Fibroblast of skin of left biceps (primary cell): ENCODE measurements at regions not wholly inside any gene's neighbourhood (a gene's known extent, or its start where the extent isn't known, plus 50 kb on each side); places are given as distances from the start of the nearest gene placed in this dataset.
"Not testable (repeated sequence)": the region's sequence is repeated elsewhere in the genome, so short reads cannot be mapped to it uniquely, and the experiment has no call there.

Source experiments
- DNase-seq, 2 experiments: peaks; one replicate each; pipeline ENCODE4 v3.0.0-alpha.2; 2013; ENCODE audit warnings: low read depth in 2 of 2

DNA sequence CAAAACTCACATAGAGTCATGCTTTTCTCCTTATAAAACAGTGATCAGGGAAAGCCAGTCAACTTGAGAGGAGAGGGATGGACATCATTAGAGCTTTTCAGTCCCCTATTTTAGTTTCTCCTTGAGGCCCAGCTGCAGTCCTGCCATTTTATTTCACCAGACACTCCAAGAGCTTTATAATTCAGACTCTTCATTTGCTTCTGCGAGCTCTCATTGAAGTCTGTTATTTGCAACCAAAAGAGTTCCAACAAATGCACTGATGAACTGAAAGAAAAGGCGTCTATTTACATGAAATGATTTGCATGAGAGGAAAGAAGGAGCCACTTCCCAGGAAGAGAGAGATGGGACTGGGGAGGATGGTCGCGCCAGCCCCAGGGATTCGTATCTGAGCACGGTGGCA is 86.8 kb downstream of the NDUFA12 start:
- no peak for DNase-seq

DNA sequence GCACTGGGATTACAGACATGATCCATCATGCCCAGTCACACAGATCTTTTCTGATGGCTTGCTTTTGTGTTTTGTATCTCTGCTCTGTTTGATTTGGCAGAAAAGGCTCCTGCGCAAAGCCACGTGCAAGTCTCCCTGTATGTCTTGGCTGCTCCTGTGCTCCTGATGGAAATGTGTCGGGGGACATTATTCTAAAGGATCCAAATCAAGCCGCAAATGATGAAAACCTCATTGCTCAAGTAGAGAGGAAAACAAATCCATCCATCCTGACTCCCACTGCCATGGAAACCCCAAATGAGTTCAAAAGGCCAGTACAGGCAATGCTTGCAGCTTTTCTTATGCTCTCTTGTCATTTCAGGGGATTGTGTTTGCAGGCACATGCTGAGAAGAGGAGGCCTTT is 93.8 kb downstream of the NDUFA12 start:
- no peak for DNase-seq

DNA sequence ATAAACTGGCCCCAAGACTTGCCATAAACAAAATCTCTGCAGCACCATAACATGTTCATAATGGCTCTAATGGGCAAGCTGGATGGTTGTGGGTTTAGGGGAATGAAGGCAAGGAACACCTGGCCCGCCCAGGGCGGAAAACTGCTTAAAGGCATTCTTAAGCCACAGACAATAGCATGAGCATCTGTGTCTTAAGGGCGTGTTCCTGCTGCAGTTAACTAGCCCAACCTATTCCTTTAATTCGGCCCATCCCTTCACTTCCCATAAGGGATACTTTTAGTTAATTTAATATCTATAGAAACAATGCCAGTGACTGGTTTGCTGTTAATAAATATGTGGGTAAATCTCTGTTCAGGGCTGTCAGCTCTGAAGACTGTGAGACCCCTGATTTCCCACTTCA is 97.7 kb downstream of the NDUFA12 start:
- not testable (repeated sequence) for DNase-seq

DNA sequence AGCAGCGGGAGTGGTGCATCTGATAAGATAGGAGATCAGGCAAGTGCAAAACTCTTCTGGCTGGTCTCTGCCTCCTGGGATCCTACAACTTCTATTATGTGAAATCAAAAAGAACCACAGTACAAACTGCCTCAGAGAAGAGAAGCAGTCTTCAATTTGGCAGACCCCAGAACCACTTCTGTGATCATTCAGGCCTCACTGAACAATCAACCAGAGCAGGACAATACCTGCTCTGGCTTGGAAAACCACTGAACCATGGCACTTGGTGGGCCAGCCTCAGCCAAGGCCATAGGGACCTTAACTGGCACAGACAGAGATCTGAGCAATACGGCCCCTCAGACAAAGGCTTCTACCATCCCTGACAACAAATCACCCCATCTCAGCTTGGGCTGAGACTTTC is 103.0 kb downstream of the NDUFA12 start:
- no peak for DNase-seq

DNA sequence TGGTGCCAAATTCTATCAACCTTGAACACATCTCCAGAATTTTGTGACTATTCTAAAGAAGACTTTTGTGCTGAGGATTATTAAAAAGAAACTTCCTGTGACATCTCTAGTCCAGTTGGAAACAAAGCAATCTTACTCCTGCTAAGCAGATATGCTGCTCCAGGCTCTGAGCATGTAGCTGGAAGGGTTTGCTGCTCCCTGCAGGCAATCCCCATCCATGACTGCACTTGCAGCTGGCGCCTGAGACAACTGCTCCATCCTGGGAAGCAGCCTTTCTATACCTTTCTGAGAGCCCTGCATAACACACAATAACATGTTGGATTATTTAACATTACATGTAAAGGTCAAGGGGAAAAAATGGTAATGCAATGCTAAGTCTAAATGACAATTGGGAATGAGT is 105.1 kb downstream of the NDUFA12 start:
- DNase-seq = no peak

DNA sequence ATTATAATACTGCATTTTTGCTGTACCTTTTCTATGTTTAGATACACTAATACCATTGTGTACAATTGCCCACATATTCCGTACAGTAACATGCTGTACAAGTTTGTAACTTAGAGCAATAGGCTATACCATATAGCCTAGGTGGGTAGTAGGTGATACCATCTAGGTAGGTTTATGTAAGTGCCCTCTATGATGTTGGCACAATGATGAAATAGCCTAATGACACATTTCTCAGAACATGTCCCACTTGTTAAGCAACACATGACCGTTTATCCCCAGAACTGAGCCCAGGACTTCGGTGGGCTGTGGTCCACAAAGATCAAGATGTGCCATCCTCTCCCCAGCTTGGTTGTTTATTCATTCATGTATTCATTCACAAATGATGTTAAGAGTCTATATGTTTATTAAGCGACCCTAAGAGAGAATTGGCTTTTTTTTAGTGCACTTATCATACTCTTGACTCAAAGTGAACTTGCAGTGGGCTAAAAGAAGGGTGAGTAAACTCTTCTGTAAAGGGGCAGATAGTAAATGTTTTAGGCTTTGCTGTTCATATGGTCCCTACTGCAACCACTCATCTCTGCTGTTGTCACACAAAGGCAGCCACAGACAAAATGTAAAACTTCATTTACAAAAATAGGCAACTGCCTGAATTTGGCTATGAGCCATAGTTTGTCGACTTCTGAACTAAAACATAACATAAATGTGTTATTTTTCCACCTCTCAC is 110.8 kb downstream of the NDUFA12 start:
- DNase-seq = no peak

DNA sequence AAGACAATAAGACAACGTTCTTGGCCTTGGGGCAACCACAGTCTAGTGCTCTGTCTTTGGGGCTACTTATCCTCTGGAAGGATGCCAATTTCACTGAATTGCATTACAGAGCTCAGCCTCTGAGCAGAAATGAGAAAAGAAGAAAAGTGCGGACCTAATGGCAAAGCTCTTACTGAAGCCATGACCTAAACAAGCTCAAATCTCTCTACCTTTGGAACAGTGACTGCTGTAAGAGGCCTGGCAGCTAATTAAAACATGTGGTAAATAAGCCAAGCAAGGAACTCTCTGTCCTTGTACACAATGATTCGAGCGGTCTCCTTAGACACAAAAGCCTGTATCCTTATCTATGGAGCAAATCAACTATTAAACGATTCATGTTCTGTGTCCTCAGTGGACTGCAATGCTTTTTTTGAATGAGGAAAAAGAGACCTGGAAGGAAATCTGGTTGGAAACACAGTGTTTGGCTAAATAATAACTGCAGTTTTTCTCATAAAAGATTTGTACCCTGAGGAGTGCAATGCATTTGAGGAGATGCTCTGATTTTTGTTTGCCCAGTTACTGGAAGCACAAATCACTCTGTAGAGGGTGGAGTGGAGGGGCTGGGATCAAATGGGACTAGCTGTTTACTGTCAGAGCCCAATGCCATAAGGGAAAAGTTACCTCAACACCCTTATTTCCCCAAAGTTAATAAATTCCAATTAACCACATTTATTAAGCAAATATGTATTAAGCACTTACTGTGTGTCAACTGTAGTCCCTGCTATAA is 113.9 kb downstream of the NDUFA12 start:
- DNase-seq = no peak

DNA sequence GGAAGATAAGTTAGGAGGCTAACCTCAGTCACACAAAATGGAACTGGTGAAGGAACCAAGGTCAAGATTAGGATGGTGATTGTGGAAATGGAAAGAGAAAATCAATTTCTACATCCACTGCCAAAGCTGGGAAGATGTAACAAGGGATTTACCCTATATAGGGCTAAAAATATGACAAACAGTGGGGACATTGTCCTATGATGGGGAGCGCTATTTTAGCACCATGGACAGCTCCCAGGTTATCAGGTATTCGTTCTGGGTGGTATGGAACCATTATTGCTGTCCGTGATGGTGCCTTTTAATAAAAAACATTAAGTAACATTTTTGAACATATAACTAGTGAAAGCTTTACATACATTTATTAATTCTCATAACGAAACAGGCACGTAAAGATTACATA is 124.0 kb downstream of the NDUFA12 start:
- DNase-seq = no peak

DNA sequence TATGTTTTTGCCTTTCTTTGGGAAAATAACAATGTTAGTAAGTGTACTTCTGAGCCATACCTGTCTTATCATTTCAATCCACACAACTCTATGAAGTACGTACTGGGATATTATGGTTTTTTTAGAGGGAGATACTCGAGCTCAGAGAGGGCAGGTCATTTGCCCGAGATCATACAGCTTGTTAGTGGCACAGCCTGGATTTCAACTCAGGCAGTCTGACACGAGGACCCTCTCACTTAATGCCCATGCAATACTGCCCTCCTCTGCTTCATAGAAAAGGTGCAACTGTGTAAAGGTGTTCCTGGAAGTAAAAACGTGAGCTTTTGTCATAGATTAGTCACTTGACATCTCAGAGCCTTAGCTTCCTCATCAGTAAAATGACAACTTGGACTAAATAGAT is 128.0 kb downstream of the NDUFA12 start:
- no peak for DNase-seq

DNA sequence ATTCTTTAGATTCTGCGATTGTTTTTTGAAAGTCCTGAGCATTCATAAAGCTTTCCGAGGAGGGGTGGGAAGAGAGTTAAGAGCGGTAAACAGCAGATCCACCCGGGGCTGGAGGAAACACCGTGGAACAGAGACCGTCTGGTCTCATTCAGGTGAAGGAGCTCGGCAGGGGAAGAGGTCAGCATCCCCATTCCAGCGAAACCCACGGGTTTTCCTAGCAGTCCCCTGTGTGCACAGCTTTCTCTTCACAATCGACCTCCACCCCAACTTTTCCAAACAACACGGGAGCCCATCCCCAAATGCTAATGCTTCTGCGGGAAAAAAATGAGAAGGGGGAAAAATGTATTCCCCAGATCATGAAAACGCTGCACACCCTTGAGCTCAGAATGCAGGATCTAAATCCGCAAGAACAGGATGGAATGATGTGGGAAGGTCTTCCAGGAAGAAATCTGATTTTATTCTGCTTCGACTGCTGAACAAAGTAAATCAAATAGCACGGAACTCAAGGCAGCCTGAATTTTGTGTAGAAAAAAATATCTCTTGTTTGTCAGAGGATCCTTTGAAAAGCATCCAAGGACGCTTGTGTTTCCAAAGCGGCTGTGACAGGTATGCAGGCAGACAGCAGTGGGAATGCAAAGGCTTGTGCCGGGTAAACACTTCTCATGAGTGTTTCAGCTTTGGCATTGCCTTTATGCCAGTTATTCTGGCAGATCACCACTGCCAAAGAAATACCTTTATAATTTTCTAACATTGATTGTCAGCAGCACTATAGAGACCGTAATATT is 128.8 kb downstream of the NDUFA12 start:
- DNase-seq = no peak

DNA sequence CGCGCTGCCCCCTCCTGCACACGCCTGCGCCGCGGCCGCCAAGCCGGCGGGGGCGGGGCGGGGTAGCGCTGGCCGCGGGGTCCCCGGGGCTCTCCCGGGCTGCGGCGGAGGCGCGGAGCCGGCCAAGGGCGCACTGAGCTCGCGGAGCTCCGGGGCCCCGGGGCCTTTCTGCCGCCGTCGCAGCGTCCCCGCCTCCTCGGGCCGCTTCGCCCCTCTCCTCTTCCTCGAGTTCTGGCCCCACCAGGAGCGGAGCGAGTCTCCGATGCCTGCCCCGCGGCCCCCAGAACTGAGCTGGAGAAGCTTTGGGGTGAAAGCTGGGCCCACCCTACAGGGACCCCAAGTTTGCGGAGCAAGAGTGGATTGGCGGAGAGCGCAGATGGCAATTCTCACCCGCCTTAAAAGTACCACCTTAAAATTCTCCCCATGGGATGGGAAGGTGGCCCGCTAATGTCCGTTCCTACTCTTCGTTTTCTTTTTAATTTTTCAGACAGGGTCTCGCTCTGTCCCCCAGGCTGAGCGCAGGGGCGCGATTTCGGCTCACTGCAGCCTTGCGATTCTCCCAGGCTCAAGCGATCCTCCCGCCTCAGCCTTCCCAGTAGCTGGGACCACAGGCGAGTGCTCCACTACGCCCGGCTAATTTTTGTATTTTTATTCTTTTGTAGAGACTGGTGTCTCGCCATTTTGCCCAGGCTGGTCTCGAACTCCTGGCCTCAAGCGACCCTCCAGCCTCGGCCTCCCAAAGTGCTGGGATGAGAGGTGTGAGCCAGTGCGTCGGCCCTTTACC is 129.6 kb downstream of the NDUFA12 start:
- DNase-seq = no peak

DNA sequence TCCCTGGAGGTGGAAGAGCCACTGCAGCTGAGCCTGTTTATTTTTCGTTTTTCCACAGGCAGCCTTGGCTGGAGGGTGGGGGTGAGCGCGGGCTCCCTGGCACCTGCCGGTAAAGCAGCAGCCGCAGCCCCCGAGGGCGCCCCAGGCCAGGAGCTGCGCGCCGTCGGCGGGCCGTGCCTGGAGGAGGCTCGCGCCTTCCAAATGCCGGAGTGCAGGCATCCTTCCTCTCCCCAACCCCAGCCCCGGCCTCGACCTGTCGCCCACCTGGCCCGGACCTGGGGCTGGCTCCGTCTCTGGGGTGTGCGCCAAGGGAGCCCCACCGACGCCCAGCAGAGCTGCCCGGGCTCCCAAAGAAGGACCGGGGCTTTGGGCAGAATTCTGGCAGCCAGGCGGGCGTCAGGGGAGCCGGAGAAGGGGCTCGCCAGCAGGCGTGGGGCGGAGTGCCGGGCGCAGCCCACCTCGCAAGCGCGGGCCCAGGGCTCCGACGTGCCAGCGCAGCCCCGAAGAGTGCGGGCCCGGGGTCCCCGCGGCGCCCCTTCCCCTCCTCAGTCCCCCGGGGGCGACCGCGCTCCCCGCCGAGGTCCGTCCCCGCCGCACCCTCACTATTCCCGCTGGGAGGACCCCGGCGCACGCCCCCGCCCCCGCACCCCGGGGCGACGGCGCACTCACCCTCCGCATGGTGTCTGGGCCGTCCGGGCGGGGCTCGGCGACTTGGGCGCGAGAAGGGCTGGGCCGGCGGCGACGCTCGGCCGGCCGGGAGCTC is 130.3 kb downstream of the NDUFA12 start:
- no peak for DNase-seq

DNA sequence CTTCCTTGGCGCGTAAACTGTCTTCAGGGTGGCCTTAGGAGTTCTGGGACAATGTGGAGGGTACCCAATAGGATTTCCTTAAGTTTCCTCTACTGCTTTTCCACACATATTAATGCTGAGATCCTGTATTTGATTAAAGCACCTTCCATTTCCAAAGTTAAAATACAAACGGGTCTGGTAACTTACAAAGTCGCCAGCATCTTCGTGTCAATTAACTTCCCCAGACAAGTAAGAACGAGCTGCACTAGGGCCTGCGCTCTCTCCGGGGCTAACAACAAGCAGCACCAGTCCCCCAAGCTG is 130.9 kb downstream of the NDUFA12 start:
- DNase-seq = no peak

DNA sequence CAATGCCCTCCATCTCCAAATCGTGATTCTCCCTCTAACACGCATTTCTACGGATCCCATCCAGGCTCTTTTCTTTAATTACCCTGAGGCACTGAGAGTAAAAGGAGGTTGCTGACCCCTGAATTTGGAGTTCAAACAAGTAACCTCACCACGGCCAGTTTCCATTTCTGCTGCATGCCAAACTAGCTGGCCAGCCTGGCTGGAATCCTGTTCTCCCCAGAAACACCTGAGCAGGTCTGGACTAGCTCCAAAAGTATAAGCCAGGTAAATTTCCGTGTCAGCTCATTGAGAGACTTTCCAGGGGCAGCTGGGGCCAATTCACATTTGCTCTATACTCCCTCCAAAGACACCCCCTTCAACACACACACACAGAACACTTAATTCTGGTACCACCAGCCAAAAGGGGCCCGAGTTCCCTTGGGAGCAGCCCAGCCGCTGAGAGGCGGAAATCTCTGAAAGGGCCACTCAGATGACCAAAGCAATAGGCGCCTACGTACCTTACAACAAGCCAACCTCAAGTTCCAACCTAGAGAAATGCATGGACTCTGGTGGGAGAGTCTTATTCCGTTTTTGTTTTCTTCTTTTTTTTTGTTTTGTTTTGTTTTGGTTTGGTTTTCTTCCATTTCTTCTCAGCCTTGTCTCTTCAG is 131.4 kb downstream of the NDUFA12 start:
- DNase-seq = no peak

DNA sequence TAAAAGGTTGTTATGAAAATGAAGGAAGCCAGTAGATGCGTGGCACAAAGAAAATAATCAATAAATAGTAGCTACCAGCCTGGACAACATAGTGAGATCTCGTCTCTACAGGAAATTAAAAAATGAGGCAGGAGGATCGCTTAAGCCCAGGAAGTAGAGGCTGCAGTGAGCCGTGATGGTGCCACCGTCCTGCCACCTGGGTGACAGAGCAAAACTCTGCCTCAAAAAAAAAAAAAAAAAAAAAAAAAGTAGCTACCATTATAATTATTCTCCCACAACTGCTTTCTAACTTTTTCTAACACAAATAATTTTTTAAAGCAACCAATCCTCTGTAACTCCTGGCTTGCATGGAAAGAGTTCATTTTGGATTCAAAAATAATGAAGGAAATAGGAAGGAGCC is 133.0 kb downstream of the NDUFA12 start:
- no peak for DNase-seq

DNA sequence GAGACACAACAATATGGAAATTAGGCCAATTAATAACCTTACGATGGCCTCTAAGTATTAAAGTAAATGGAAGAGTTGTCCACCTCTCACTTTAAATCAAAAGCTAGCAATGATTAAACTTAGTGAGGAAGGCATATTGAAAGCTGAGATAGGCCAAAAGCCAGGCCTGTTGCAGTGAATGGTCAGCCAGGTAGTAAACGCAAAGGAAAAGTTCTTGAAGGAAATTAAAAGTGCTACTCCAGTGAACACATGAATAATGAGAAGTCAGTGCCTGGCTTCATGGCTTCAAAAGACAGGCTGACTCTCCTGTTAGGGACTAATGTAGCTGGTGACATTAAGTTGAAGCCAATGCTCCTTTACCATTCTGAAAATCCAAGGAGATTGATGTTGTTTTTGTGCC is 135.3 kb downstream of the NDUFA12 start:
- DNase-seq = no peak

DNA sequence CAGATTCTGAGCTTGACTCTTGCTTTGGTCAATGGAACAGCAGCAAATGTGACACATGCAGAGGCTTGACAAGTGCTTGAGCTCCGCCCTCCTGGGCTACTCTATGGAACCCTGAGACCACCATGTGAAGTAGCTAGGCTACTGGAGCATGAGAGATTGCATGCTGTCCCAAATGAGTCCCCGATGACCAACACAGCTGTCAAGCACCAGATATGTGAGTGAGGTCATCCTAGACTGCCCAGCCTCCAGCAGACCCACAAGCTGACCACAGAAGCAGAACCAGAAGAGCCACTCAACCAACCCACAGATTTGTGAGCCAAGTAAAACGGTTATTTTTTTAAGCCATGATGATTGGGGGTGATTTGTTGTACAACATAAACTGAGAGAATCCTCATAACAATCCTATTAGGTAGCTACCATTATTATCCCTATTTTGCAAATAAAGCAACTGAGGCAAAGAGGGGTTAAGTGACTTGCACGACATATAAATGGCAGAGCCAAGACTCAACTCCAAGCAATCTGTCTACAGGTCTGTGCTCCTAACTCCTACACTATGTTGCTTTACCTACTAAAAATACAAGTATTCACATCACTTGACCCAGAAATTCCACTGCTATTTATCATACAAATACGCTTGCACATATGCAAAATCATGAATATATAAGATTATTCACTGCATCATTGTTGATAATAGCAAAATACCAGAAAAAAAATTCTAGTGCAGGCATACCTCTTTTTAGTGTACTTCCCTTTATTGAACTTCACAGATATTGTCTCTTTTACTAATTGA is 136.2 kb downstream of the NDUFA12 start:
- DNase-seq = no peak

DNA sequence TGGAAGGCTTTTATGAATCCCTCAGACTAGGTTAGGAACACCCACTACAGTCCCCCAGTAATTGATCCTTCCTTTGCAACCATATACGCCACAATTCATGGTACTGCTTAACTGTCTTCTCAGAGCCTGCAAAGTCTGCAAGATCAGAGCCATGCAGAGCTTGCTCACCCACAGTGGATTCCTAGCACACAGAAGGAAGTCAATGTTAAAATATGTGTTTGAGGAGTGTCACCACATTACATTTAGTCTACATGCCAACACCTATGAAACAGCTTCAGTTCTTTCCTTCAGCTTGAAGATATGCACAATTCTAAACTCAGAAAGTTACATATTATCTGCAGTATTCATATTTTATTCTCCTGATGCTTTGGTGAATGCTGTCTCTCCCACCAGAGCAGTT is 138.5 kb downstream of the NDUFA12 start:
- DNase-seq = no peak

DNA sequence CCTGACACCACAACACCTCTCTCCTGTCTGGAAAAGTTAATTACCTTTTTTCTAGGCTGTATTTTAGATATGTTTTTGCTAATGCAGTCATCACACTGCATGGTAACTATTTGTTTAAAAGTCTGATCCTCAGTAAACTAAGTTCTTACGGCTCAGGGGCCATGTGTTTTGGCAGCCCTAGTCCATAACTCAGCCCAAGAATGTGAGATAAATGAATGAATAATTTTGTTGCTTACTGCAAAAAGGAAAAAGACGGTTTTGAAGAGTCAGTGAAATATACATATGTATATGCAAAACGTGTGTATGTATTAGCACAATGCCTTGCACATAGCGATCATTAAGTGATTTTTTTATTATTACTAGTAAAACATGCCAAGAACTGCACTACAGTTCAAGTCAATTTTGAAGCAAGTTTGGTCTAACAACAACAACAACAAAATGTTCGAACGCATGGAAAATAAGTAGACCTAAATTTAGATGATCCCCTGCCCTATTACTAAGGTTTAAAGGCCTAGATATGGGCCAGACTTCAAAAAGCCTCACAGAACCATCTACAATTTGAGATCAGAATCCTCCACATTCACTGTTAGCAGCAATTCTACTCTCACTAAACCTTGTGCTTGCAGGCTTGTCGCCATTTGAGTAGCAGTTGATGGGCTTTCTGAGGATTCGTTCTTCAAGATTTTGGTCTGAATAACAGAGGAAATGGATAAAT is 140.0 kb downstream of the NDUFA12 start:
- no peak for DNase-seq
